AG04450 (cell line): ENCODE measurements at regions not wholly inside any gene's neighbourhood (a gene's known extent, or its start where the extent isn't known, plus 50 kb on each side); places are given as distances from the start of the nearest gene placed in this dataset.
"Not testable (repeated sequence)": the region's sequence is repeated elsewhere in the genome, so short reads cannot be mapped to it uniquely, and the experiment has no call there.

ENCODE experiments used
- CTCF ChIA-PET: fragments of 300-600, 350-600 bp; formaldehyde crosslinking; extraction: SDS; loops from one replicate; lab custom pipeline; 2022; ENCODE audit warnings: antibody characterized with exemption, inconsistent platforms; lab: Charles Lee
- POLR2A ChIA-PET: fragments of 350-600 bp; formaldehyde crosslinking; extraction: SDS; loops from one replicate; lab custom pipeline; 2021; ENCODE audit warnings: antibody characterized with exemption, inconsistent platforms; lab: Yijun Ruan, JAX
- DNase-seq: peaks from one replicate; pipeline ENCODE4 v3.0.0-alpha.2; 2011; ENCODE audit warnings: low read depth, low spot score
- H3K27ac ChIP-seq: one replicate; pipeline ENCODE4 v1.5.1; 2012; ENCODE audit warnings: low read depth, low read length, control low read depth
- H3K27me3 ChIP-seq: one replicate; pipeline ENCODE4 v1.6.0; 2012; ENCODE audit warnings: low read length; ENCODE audit not compliant: control insufficient read depth, insufficient read depth
- H3K4me3 ChIP-seq: 2 replicates; pipeline ENCODE4 v1.5.1; 2011; ENCODE audit warnings: mild to moderate bottlenecking, low read depth, low read length, control low read depth
- H3K9me3 ChIP-seq: 2 replicates; pipeline ENCODE4 v1.5.1; 2012; ENCODE audit warnings: low read length; ENCODE audit not compliant: control insufficient read depth, insufficient read depth
- TF ChIP-seq, protein P1 (sequence below): IDR thresholded peaks from 2 replicates; pipeline ENCODE4 v1.5.1; 2011; ENCODE audit warnings: low read depth, low read length, control low read depth, inconsistent platforms

DNA sequence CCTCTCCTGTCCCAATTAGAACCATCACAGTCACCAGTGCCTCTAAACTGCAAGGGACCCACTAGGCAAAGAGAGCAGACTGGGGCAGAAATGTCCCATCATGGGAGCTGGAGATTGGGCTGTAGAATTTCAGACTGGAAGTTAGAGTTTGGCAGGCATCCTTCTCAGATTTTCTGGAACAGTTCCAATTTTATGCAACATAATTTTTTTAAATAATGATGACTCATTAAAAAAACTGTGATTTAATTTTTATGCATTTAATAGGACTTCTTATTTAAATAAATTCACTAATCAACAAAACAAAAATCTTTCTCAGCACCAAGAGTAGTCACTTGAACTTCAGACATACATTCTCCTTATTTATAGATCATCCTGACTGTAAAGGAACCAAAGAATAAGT is 84.6 kb upstream of the SLC7A14 start:
- ChIA-PET POLR2A (no interaction called here), CTCF (no interaction called here)
- no peak for DNase-seq

DNA sequence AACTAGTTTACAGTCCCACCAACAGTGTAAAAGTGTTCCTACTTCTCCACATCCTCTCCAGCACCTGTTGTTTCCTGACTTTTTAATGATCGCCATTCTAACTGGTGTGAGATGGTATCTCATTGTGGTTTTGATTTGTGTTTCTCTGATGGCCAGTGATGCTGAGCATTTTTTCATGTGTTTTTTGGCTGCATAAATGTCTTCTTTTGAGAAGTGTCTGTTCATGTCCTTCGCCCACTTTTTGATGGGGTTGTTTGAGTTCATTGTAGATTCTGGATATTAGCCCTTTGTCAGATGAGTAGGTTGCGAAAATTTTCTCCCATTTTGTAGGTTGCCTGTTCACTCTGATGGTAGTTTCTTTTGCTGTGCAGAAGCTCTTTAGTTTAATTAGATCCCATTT is 77.1 kb upstream of the SLC7A14 start:
- DNase-seq, result not testable (repeated sequence)

More for the DNA sequence above, 84.6 kb upstream of the SLC7A14 start:
- H3K27ac ChIP-seq, result no peak overlapping the region
- TF ChIP-seq, protein P1, sequence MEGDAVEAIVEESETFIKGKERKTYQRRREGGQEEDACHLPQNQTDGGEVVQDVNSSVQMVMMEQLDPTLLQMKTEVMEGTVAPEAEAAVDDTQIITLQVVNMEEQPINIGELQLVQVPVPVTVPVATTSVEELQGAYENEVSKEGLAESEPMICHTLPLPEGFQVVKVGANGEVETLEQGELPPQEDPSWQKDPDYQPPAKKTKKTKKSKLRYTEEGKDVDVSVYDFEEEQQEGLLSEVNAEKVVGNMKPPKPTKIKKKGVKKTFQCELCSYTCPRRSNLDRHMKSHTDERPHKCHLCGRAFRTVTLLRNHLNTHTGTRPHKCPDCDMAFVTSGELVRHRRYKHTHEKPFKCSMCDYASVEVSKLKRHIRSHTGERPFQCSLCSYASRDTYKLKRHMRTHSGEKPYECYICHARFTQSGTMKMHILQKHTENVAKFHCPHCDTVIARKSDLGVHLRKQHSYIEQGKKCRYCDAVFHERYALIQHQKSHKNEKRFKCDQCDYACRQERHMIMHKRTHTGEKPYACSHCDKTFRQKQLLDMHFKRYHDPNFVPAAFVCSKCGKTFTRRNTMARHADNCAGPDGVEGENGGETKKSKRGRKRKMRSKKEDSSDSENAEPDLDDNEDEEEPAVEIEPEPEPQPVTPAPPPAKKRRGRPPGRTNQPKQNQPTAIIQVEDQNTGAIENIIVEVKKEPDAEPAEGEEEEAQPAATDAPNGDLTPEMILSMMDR, result no peak
- no peak overlapping the region for H3K4me3 ChIP-seq
- no peaks in the 10 kb centered on the region for H3K27me3 ChIP-seq
- H3K9me3 ChIP-seq, result no peaks in the 10 kb centered on the region

DNA sequence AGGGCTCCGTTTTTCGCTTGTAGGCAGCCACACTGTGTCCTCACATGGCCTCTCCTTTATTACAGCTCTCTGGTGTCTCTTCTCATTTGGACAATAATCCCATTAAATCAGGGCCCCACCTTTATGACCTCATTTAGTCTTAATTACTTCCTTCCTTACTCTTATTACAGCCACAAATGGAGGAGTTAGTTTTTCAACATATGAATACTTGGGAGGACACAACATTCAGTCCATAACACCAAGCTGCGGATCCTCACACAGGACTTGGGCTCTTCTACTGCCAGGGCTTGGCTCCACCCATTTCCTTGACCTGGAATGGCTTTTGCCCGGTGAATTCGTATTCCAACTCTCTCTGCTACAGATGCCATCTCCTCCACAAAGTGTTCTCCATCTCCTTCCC is 74.3 kb upstream of the SLC7A14 start:
- CTCF ChIA-PET, result no interaction called here
- Histone ChIP-seq H3K27me3 (no peaks in the 10 kb centered on the region), H3K4me3 (no peak overlapping the region), H3K27ac (no peak overlapping the region), H3K9me3 (no peaks in the 10 kb centered on the region)
- DNase-seq, result no peak
- TF ChIP-seq, protein P1, result no peak
- POLR2A ChIA-PET, result no interaction called here

More for the DNA sequence above, 77.1 kb upstream of the SLC7A14 start:
- H3K27me3 ChIP-seq, H3K4me3 ChIP-seq, CTCF ChIA-PET, H3K27ac ChIP-seq, POLR2A ChIA-PET, H3K9me3 ChIP-seq: not testable (repeated sequence)

DNA sequence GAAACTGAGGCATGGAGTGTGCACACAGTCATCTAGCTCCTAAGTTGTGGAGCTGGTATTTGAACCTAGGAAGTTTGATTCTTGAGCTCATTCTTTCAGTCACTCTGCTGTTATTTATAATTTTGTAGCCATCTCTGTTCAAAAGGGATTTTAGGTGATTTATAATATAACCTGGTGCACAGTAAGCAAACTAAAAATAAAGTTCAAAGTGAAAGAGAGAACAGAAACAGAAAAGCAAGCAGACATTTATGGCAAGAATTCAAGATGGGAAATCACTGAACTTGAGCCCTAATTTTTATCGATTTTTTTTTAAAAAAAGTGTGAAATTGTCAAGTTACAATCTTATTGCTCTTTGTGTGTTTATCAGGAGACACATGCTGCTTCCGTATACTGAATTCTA is 71.4 kb upstream of the SLC7A14 start:
- Histone ChIP-seq H3K4me3 (no peak overlapping the region), H3K27me3 (no peaks in the 10 kb centered on the region), H3K27ac (no peak overlapping the region), H3K9me3 (peaks cover 4% of the 10 kb centered on the region; the same call in 1 of the 2 replicates)
- DNase-seq, result no peak
- TF ChIP-seq, protein P1, result no peak
- POLR2A ChIA-PET, result no interaction called here
- CTCF ChIA-PET, result no interaction called here

DNA sequence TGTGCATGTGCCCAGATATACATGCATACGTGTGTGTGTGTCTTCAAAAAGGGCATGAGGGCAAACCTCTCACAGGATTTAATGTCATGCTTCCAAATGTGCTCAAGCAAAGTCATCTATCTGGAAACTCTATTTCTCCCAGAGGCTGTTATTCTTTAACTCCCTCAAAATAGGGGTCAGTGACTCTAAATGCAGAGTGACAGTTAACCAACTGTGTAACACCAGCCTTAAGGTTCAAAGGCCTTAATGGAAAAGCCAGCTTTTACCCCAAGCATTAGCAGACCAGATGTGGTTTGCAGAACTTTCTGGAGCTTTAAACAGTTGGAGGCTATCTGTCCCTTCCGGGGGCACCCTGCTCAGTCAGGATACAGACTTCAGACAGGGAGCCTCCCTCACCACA is 70.4 kb upstream of the SLC7A14 start:
- Histone ChIP-seq H3K27ac (no peak overlapping the region), H3K4me3 (no peak overlapping the region), H3K9me3 (peaks cover 4% of the 10 kb centered on the region; the same call in 1 of the 2 replicates), H3K27me3 (no peaks in the 10 kb centered on the region)
- ChIA-PET CTCF (no interaction called here), POLR2A (no interaction called here)
- no peak for DNase-seq
- TF ChIP-seq, protein P1, result no peak

DNA sequence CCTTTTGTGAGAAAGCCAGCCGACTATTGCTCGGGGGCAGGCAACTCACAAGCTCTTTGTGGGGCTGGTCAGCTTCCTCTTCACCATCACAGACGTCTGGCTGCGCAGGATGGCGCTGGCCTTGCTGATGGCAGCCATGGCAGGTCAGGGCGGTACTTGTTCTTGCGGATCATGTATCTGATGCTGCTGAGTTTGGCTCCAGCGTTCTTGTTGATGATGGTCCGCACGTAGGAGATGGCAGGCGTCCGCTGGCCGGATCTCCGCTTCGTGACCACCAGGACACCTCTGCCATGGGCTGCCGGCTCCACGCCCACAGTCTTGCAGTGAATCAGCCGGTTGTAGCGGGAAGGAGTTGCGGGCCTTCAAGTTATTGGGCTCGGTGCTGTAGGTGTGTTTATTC is 67.9 kb upstream of the SLC7A14 start:
- no peak for DNase-seq
- ChIA-PET POLR2A (no interaction called here), CTCF (no interaction called here)
- Histone ChIP-seq H3K27ac (no peak overlapping the region), H3K27me3 (no peaks in the 10 kb centered on the region), H3K9me3 (peaks cover 4% of the 10 kb centered on the region; the same call in 1 of the 2 replicates), H3K4me3 (no peak overlapping the region)
- TF ChIP-seq, protein P1, result no peak
